SH-SY5Y (cell line): ENCODE measurements at regions not wholly inside any gene's neighbourhood (a gene's known extent, or its start where the extent isn't known, plus 50 kb on each side); places are given as distances from the start of the nearest gene placed in this dataset.

Experiments
- GATA2 ChIP-seq: IDR thresholded peaks from 2 replicates; pipeline ENCODE4 v1.6.1; 2011; ENCODE audit warnings: mild to moderate bottlenecking, low read depth, low read length
- GATA3 ChIP-seq: IDR thresholded peaks from 2 replicates; pipeline ENCODE4 v1.6.1; 2011; ENCODE audit warnings: low read depth, mild to moderate bottlenecking, low read length, moderate library complexity

GRCh38 chr11:70538641-70539359, 140.5 kb downstream of the CTTN start:
- TF ChIP-seq GATA3 (no peak), GATA2 (no peak)
